Activated CD4-positive, alpha-beta T cell treated with anti-CD3 and anti-CD28 coated beads, Interleukin-2, amount 50 U/mL, for 24 hours (primary cell): ENCODE measurements at regions not wholly inside any gene's neighbourhood (a gene's known extent, or its start where the extent isn't known, plus 50 kb on each side); places are given as distances from the start of the nearest gene placed in this dataset.
"Not testable (repeated sequence)": the region's sequence is repeated elsewhere in the genome, so short reads cannot be mapped to it uniquely, and the experiment has no call there.

Experiments
- DNase-seq, 2 donors: peaks; one replicate each; pipeline ENCODE4 v3.0.0-alpha.2; 2020; ENCODE audit warnings: low read depth in 1 of 2, low spot score in 1 of 2

DNA sequence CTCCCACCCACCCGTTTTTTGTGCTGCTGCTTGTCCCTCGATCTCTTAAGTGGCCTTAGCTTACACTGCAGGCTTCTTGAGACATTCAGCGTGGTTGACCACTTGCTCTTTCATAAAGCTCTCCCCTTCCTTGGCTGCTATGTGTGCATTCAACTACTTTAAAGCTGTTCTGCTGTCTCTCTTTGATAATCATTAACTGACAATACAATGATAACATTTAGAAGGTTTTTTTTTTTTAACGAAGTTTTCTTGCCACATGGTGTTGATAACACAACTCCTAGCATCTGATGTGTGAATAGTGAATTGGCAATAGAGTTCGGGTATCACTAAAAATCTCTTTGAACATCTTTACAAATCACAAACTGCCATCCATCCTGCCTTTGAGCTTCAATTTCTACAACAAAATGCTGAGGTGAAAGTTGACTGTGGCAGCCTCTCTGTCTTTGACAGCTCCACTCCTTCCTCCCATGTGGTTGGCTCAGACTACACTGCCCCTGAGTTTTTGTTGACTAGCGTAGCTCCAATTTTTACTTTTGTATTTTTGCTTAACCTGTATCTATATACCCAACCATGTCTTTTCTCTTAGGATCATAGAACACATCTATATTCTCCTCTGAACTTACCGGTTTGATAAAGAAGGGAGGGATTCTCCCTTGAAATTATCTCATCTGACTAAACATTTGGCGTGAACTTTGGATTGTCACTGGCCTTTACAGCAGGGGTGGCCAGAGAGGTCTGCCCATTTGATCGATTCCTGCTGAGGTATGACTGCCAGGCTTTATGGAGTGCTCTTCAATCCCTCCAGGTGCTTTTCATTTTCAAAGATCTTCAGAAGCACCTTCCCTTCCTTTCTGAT lies 409.4 kb upstream of the CD180 start:
- DNase-seq = no peak

DNA sequence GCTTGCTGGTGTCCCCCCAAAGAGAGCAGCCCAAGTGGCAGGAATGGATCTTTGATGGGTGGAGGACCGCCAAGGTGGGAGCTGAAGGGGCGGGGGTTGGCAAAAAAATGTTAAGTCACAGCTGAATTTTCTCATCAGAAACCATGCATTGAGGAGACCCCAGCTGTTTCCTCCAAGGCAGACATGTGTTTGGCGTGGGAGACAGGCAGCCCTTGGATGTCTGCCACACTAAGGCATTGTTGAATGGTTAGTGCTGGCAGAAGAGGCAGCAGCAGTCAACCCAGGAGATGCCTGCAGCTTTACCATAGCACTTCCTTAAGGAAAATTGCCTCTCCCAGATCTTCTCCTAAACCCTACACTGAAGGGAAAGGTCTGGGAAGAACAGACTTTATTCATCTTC lies 394.9 kb upstream of the CD180 start:
- DNase-seq = no peak

DNA sequence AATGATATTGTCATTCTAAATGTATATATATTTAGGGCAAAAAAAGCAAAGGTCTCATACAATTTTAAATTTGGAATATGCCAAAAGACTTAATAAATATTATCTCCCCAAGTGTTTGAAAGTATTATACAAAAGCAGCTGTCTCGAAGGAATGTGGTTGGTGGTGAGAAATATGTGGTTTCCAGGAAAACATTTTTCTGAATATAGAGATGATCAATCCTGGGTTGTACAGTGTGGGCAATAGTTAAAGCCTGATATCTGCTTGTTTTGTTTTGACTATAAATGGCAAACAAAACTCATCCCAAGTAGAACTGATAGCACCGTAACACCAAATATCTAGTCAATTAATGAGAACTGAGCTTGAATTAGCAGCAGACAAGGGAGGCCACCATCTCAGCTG lies 391.8 kb upstream of the CD180 start:
- no peak for DNase-seq

DNA sequence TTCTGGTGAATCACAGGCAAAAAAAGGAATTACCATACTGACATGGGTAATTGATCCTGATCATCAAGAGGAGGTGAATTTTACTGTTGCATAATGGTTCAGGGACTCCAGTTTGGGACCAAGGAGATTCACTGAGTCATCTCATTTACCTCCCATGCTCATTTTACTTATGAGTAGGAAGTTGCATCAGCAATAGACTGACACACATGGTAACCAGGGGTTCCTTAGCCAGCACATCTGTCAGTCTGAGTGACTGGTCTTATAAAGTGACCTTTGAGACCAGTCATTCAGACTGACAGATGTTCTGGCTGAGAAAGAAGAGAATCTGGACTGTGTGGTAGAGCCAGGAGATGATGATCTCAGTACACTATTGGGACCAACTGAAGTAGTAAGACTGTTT lies 384.6 kb upstream of the CD180 start:
- DNase-seq = no peak

DNA sequence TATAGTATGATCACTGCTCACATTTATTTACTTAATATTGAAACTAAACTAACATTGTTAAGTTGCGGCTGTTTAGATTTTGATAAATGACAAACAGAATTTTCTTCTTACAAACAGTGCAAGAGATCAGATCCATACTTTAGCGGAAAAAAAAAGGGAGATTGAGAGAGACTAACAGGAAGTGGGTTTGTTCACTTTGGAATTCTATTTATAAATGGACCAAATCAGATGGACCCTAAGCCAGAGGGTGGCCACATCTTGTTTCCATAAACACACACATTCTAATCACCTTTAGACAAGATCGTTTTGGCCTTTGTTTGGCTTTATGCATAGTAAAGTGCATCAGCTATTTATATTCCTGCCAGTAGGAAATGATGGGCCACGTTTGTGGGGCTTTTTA lies 381.4 kb upstream of the CD180 start:
- no peak for DNase-seq

DNA sequence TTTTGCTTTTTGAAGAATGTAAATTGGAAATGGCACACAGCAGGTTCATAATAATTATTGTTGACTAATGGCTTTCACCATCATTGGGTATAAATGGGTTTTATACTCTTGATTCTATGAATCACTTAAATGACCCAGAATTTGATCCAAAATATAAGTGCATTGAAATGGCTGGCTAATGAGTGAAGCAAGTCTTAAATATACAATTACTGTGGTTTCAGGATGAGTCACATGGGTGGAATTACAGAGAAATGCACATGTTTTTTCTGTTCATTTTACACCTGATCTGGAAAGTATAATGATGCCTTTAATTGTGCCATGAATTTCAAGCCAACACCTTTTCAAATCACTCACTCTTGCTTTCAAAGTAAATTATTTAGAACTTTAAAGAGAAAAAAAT lies 380.8 kb upstream of the CD180 start:
- no peak for DNase-seq

DNA sequence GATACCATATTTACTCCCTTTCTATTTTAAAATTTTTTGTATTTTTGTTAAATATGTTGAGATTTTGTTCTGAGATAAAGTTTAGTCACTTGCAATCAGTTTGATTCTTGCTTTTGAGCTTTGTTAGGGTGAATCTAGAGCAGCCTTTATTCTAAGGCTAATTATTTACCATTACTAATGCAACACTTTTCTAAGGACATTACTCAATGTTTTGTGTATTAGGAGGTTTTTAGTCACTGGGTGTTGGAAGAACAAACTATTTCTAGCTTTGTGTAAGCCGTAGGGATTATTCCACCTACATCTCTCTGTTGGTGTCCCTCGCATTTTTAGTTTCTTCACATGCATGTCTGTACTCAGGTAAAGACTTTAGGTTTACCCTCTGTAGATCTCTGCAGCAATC lies 379.5 kb upstream of the CD180 start:
- no peak for DNase-seq

DNA sequence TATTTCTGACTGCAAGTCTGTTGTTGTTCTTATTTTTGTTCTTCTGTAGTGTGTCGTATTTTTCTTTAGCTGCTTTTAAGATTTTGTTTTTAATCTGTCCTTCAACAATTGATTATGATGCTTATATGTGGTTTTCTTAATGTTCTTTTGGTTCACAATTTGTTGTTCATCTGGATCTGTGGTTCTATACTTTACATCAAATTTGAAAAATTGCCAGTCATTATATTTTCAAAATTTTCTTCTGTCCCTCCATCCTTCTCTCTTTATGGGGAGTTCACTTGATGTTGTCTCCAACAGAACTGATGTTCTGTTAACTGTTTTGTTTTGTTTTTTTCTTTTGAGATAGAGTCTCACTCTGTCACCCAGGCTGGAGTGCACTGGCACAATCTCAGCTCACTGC lies 378.5 kb upstream of the CD180 start:
- DNase-seq = no peak

DNA sequence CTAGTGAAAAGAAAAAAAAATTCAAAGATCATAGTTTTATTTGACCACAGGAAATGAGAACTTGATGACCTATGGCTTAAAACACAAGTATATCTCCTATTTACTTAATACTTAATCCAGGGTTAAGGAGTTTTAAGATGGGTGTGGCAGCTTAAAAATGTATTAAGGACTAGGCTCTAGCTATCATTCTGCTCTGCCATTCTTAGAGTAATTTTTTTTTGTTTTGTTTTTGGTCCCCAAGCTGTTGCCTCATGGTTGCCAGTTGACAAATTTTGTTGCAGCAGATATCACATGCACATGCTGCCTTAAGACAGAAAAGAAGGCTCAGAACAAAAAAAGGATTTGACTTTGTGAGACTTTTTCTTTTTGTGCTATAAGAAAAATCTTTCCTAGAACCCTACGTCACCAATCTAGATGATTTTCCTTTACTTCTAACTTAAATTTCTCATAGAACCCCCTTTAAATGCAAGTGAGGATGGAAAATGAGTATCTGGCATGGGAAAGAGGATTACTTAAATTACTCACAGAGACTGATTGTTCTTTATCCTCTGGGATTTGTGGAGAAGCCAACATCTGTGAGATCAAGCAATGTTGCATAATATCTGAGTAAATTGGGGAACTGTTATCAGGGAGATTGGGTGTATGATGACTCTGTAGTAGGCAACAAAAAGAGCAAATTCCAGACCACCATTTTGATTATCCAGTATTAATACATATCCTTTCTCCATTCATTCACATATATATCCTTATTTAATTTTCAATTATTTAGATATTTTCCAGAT lies 364.7 kb upstream of the CD180 start:
- DNase-seq = no peak

DNA sequence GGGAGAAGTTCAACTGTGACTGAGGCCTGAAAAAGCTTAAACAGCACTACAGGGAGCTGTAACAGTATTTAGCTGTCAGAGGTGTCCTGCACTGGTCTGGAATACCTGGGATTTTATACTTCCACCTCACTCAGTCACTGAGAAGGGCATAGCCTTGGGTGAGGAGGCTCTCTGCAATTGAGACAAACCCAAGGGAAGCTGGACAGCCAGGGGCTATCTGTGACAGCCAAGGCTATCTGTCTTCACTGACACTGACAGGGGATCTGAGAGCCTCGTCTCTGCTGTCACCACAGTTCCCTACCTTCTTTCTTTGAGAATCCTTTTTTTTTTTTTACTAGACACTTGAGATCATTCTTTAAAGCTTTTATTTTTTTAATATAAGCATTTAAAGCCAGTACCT lies 356.2 kb upstream of the CD180 start:
- no peak for DNase-seq

DNA sequence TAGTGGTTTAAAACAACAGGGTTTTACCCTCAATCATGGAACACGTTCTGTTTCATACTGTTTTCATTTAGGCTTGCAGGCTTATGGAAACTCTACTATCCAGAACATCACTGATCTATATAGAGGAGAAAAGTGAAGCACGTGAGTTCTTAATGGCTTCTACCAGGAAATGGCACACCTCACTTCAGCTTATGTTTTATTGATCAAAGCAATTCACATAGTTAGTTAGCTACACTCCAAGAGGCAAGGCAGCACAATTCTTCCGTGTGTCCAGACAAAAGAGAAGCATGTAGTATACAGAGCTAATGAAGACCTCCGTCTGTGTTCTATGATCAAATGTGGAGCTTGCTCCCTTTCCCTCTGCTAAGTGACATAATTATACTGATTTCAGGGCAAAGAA lies 353.3 kb upstream of the CD180 start:
- DNase-seq = no peak

DNA sequence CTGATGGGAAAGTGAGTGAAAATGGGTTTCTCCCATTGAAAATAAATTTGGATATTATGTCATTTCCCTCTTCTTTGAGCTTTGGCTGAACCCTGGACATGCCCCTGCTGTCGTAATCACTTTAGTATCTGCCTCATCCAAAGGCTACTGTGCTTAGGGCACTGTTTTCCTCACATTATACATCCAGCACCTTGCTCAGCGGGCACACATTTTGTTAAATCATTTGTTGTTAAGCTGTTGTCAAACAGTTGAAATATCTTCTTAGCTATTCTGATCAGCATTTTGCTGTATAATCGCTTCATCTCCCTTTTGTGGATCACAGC lies 352.7 kb upstream of the CD180 start:
- DNase-seq = no peak

DNA sequence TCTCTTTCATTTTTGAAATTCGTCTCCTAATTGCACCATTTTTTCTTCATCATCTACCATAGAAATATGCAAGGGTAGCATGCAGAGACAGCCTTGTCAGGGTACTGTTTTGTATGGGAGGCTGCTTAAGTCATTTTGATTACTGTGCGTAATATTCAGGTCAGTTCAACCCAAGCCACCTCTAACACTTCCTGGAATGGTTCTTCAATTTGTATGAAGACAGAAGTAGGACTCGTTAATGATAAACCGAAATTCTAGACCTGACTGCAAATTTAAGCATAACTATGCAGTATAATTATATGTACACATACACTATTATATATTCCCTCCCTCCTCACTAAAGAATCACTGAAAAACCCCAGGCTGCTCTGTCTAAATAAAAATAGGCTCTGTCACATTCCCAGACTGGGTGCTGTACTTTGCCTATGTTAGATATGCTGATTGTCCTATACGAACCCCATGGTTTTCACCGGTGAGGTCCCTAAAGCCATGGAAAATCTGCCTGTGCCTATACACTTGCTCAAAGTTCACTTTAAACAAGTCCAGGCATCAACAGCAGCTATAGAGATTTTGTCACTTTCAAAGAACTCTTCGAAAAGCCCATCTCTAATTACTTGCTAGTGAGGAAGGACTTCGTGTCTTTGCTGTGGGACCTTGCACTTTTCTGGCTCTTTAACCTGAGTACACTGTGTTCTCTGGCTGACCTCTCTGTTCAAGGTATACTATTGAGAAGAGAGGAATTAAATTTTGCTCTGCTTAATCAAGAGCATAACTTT lies 352.1 kb upstream of the CD180 start:
- no peak for DNase-seq

DNA sequence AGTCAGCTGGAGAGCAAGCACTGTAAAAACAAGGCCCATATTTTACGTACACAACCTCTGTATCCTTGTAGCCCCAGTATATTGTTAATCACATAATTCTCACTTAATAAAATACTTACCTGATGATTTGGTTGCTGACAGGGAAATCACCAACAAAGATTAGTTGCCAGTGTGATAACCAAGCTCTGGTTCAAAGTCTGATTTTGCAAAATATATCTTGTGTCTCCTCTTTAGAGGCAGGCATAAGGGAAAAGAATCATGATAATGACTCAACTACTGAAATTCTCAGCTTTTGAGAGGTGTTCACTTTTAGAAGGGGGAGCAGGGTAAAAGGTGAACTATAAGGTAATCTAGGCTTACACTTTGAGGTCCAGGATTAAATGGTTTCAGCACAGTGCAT lies 351.1 kb upstream of the CD180 start:
- DNase-seq = no peak

DNA sequence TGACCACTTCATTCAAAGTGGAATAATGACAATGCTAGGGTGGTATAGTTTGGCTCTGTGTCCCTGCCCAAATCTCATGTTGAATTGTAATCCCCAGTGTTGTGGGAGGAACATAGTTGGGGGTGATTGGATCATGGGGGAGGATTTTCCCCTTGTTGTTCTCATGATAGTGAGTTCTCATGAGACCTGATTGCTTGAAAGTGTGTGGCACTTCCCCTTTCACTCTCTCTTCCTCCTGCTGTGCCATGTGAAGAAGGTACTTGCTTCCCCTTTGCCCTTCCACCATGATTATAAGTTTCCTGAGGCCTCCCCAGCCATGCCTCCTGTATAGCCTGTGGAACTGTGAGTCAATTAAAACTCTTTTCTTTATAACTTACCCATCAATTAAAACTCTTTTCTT lies 348.3 kb upstream of the CD180 start:
- DNase-seq = not testable (repeated sequence)

DNA sequence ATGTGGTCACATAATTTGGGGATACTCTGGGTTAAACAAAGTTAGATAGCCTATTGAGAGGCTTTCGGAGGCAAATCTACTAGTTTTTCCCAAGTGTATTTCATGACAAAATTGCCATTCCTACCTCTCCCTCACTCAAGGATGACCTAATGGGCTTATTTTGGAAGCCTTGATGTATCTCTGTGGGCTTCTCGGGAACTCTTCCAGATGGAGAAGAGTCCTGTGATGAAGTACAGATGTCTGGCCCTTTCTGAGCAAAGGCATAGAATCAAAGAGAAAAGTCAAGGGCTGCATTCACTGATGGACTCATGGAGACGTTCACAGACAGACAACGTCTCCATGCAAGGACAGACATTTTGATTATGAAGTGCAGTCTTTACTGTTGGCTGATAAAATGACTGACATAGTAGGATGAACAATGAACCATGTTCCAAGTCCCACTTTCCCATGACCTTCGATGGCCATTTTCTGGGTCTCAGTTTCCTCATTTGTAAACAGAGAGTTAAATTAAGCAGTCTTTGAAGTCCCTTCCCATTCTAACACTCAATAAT lies 347.2 kb upstream of the CD180 start:
- no peak for DNase-seq

DNA sequence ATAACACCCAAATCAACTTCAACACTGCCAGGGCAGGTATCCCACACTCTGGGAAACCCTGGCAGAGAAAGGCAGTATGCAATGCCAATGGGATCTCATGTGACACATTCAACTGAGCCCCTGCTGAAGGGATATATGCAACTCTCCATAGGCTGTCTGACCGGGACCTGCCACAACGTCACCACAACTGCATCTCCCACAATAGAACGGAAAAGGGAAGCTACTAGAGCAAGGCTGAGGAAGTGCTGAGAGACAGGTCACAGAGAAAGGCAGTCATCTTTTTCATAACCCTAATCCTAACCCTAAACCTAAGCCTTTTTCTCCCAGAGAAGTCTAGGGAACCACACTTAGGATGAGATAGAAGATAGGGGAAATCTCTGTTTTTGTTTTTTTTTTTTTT lies 345.9 kb upstream of the CD180 start:
- no peak for DNase-seq

DNA sequence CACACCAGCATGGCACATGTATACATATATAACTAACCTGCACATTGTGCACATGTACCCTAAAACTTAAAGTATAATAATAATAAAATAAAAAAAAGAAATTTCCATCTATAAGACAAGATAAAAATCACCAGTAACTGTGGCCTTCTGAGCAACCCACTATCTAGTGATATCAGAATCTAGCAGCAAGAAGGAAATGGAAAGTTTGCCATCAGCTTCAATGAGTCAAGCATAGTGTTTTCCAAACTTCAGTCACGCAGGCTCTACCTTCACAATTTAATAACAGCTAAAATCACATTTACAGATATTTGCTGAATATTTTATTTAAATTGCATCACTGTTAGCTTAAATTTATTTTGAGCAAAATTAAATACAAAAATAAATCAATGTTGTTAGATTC lies 345.3 kb upstream of the CD180 start:
- DNase-seq = no peak

DNA sequence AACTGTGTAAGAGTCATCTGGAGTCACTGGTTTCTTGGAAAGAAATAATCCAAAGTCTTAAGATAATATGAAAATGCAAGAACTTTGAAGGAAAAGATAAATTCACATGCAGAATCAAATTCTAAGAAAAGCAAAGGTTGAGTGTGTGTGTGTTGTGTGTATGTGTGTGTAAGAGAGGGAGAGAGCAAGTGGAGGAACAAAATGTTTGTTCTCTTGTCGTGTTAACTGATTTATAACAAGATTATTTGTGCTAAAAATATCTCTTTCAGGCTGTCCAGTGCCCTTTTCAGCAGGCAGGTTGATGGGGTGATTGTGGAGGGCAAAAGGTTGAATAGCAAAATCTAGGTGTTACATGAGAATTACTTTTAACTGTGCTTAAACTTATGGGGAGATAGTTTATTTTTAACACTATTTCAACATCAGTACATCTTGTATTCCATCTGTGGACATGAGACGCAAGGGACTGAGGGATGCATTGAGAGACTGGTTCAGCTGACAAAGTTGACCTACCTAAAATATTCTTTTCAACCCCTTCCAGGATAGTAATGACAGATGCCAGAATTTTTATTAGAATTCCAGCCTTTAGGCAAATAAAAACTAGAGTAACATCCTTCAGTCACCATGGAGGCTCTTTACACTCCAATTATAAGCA lies 342.4 kb upstream of the CD180 start:
- no peak for DNase-seq

DNA sequence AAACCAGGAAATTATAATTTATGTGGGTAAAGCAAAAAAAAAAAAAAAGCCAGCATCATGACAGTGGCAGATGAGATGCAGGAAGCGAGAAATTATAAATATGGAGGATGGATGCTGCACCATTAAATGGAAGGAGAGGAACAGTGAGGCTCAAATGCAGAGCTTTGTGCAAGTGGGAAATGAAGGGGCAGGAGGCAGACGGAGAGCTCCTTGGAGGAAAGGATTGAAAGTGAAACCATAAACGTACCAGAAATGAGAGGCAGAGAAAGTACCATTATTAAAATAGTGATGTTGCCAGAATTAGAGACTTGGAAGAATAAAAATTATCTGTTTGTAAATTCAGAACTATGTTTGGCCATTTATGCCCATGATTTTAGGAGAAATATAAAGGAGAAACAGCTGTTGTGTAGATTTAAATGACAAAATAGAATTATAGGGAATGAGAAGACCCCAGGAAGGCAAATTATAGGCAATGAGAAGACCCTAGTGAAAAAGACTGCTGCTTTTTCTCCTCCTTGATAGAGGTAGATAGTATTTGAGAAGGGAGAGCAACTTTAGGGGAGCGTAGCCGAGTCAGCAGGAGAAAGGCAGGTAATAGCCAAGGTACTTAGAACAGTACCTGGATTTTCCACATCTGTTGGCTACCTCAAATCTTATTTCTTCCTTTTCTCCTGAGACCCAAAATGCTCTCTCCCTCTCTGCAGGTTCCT lies 341.0 kb upstream of the CD180 start:
- no peak for DNase-seq

DNA sequence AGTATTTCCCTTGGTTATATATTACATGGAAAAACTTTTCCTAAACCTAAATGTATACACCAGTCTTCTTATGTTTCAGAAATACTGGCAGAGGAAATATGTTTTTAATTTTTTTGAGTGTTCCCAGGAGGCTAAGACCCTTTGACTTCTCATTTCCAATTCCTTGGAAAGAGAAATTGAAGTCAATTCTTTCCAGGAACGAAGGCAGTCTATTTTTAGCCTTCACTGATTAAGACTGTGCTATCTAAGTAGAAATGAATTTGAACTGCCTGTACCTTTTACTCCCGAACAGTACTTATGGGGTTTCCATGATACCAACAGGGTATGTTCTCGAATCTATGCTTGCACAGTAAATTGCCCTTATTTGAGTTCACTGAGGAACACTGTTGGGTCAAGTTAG lies 340.3 kb upstream of the CD180 start:
- DNase-seq = no peak
